HUDEP-2 (cell line): ENCODE measurements at regions not wholly inside any gene's neighbourhood (a gene's known extent, or its start where the extent isn't known, plus 50 kb on each side); places are given as distances from the start of the nearest gene placed in this dataset.

Experiments
- DNase-seq, 76 experiments: peaks; one replicate each; lab custom pipeline; 2025; ENCODE audit not compliant: unreplicated experiment in 76 of 76; lab: John Stamatoyannopoulos, UW

GRCh38 chr1:22218618-22219250 is 75.8 kb upstream of the WNT4 start:
- DNase-seq = no peak

GRCh38 chr1:22221233-22221780 is 78.4 kb upstream of the WNT4 start:
- DNase-seq = no peak

GRCh38 chr1:22222723-22223122 is 79.8 kb upstream of the WNT4 start:
- no peak for DNase-seq

DNA sequence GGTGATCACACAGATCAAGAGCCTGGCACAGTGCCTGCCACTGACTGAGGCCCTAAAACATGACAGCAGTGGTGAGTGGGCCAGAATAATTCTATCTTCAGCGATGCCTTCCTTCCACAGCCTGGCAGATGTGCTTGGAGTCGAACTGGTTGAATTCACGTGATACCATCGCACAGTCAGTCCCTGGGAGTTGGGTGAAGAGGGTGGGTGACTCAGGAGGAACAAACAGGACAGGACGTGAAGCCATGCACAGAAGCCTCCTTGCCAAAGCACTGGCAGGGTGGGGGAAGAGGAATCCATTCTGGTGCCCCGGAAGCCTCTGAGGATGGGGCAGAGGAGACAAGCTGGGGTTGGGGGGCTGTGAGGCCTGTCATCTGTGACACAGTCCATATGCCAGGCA is 80.3 kb upstream of the WNT4 start:
- DNase-seq = no peak

- DNase-seq = no peak
Measured at GRCh38 chr1:22224091-22224490, 81.2 kb upstream of the WNT4 start.

GRCh38 chr1:22224631-22225030 is 81.7 kb upstream of the WNT4 start:
- DNase-seq = no peak

- no peak for DNase-seq
Measured at GRCh38 chr1:22225858-22226589, 83.1 kb upstream of the WNT4 start.

- DNase-seq = no peak
Measured at GRCh38 chr1:22228074-22228473, 85.2 kb upstream of the WNT4 start.

GRCh38 chr1:22228505-22228911 is 85.6 kb upstream of the WNT4 start:
- no peak for DNase-seq

GRCh38 chr1:22229379-22229778 is 86.5 kb upstream of the WNT4 start:
- DNase-seq = no peak

- no peak for DNase-seq
Measured at GRCh38 chr1:22231068-22231593, 88.2 kb upstream of the WNT4 start.

DNA sequence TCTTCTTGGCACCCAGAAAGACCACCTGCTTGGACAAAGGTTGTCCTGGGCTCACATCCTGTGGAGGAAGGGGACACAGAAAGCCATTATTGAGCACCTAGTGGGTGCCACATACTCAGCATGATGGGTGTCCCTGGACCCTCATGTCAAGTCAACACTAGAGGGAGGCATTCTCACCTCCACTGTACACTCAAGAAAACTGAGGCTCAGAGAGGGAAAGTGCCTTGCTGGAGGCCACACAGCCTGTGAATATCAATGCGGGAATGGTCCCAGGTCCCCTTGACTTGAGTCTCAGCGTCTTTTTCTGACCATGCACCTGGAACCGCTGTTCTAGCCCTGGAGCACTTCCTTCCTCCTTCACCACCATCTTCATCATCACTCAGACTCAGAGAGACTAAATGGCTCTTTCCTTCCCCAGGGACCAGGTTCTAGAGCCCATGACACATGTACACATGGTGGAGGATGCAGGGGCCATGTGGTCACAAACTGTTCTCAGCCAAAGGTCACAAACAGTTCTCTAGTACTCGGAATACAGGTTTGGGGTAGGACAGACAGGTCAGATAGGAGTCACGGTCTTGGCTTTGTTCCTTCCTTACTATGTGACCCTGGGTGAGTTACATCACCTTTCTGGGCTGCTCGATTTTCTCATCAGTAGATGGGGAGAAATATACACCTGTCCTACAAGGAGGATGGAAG is 89.2 kb upstream of the WNT4 start:
- DNase-seq = no peak

DNA sequence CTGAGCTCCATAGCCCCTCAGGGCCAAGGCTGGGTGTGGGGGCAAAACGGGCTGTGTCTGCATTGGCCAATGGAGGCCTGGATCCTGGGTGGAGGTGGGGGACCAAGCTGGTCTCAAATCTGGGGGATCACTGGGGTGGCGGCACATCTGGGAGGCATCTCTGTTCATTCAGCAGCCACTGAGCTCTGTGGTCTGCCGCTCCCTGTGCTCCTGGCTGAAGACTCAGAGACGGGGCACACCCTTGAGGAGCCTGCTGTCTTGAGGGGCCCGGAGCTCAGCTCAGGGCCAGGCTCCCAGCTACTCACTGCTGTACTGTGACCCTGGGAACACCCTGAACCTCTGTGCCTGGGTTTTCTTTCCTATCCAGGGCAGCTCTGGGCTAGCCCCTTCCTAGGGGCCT is 90.3 kb upstream of the WNT4 start:
- no peak for DNase-seq

- DNase-seq = no peak
Measured at GRCh38 chr1:22234476-22235030, 91.7 kb upstream of the WNT4 start.

DNA sequence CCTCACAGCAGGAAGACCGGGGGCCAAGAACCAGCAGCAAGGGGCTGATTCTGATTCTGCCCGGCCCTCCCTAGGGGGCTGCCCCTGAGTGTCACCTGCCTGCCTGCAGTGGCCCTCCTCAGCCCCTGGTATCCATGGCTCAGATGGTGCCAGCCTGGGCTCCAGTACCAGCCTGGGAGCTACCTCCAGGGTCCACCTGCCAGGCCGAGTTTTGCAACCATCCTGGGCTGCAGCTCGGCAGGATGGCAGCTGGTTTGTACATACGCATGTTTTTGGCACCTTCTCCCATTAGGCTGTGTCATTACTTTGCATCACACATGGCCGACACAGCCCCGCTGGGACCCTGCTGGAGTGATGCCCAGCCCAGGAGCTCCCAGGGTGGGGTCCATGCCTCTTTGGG is 93.3 kb upstream of the WNT4 start:
- no peak for DNase-seq

- no peak for DNase-seq
Measured at GRCh38 chr1:22236900-22237299, 94.0 kb upstream of the WNT4 start.

- DNase-seq = no peak
Measured at GRCh38 chr1:22237433-22238093, 94.7 kb upstream of the WNT4 start.

- no peak for DNase-seq
Measured at GRCh38 chr1:22238356-22239224, 95.7 kb upstream of the WNT4 start.

DNA sequence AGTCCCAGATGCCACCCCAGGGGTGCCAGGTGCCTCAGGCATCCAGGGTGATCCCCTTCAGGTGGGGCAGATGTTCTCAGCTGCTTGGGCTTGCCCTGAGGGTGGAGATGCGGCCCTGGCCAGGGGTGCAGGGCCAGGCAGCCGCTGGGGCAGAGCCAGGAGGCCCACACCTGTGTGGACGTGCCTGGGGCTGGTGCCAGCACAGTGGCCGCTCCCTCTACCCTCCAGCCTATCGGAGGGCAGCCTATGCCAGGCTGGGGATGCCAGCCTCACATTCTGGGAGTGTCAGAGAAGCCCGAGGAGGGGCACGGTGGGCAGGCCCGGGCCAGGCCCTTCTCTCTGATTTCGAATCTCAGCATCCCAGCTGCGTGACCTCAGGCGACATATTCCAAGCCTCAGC is 96.5 kb upstream of the WNT4 start:
- no peak for DNase-seq

- DNase-seq = no peak
Measured at GRCh38 chr1:22241250-22241649, 98.4 kb upstream of the WNT4 start.
